DND-41 (cell line): ENCODE measurements at regions not wholly inside any gene's neighbourhood (a gene's known extent, or its start where the extent isn't known, plus 50 kb on each side); places are given as distances from the start of the nearest gene placed in this dataset.
A peak's percentile ranks its signal among the peaks of the same experiment; 100 is the strongest.

Source experiments
- ATAC-seq: fragments of 200-7000 bp; cut with Tn5 transposase; 3 replicates; pipeline ENCODE4 v1.9.1; 2021; ENCODE audit warnings: low read depth; ENCODE audit not compliant: insufficient read depth
- DNase-seq: peaks from one replicate; pipeline ENCODE4 v3.0.0-alpha.2; 2020
- H2AFZ ChIP-seq: 2 replicates; pipeline ENCODE4 v1.6.0; 2012; ENCODE audit warnings: low read depth, low read length
- H3K27ac ChIP-seq: 2 replicates; pipeline ENCODE4 v1.5.1; 2012; ENCODE audit warnings: low read length, inconsistent platforms
- H3K27me3 ChIP-seq: fragments of 200-600 bp; sonication (generic); 2 replicates; pipeline ENCODE4 v1.6.0; 2012; ENCODE audit warnings: low read length, mild to moderate bottlenecking, inconsistent platforms; ENCODE audit not compliant: insufficient read depth, poor library complexity
- H3K36me3 ChIP-seq: 2 replicates; pipeline ENCODE4 v1.5.1; 2012; ENCODE audit warnings: low read length, inconsistent platforms; ENCODE audit not compliant: insufficient read depth
- H3K4me1 ChIP-seq: 2 replicates; pipeline ENCODE4 v1.5.1; 2012; ENCODE audit warnings: mild to moderate bottlenecking, low read length; ENCODE audit not compliant: insufficient read depth
- H3K4me2 ChIP-seq: 2 replicates; pipeline ENCODE4 v1.6.0; 2012; ENCODE audit warnings: mild to moderate bottlenecking, moderate library complexity, low read length, inconsistent platforms; ENCODE audit not compliant: insufficient read depth
- H3K4me3 ChIP-seq, 2 experiments: fragments of 200-600 bp in 1 of 2; shearing (Covaris generic) in 1 of 2; 2 replicates each; pipeline ENCODE4 v1.5.1; 2012 to 2016; ENCODE audit warnings: inconsistent platforms in 2 of 2, low read length in 2 of 2, mild to moderate bottlenecking in 2 of 2, low read depth in 1 of 2, moderate library complexity in 1 of 2
- H3K79me2 ChIP-seq: 2 replicates; pipeline ENCODE4 v1.6.0; 2012; ENCODE audit warnings: low read length, inconsistent platforms; ENCODE audit not compliant: insufficient read depth
- H3K9ac ChIP-seq: 2 replicates; pipeline ENCODE4 v1.6.0; 2012; ENCODE audit warnings: low read depth, mild to moderate bottlenecking, inconsistent platforms, low read length, moderate library complexity
- H3K9me3 ChIP-seq: 2 replicates; pipeline ENCODE4 v1.5.1; 2012; ENCODE audit warnings: low read length, moderate library complexity, mild to moderate bottlenecking, inconsistent platforms; ENCODE audit not compliant: insufficient read depth, severe bottlenecking
- H4K20me1 ChIP-seq: 2 replicates; pipeline ENCODE4 v1.6.0; 2012; ENCODE audit warnings: low read length; ENCODE audit not compliant: insufficient read depth
- CTCF ChIP-seq: IDR thresholded peaks from 2 replicates; pipeline ENCODE4 v1.5.1; 2012; ENCODE audit warnings: borderline replicate concordance, low read length, moderate library complexity, mild to moderate bottlenecking; ENCODE audit not compliant: poor library complexity, severe bottlenecking; ENCODE audit errors: extremely low read depth
- EZH2 ChIP-seq: IDR thresholded peaks from 3 replicates; pipeline ENCODE4 v1.6.1; 2012; ENCODE audit warnings: borderline replicate concordance, low read depth, mild to moderate bottlenecking, moderate library complexity, low read length, inconsistent platforms; ENCODE audit not compliant: severe bottlenecking

GRCh38 chr13:40187841-40188591 lies 478.4 kb downstream of the FOXO1 start:
- Histone ChIP-seq H3K27ac (no peak overlapping the region), H3K4me1 (peaks cover 20% of the 10 kb centered on the region), H3K4me2 (peak overlapping the region; percentile 39; the same call in 1 of the 2 replicates), H3K4me3 (no peak overlapping the region), H3K9me3 (no peaks in the 10 kb centered on the region), H3K27me3 (peaks cover 52% of the 10 kb centered on the region), H3K9ac (no peak overlapping the region), H4K20me1 (peaks cover 22% of the 10 kb centered on the region), H3K36me3 (no peaks in the 10 kb centered on the region), H3K79me2 (no peaks in the 10 kb centered on the region), H2AFZ (no peak overlapping the region)
- no peak for ATAC-seq
- no peak for DNase-seq
- TF ChIP-seq CTCF (no peak), EZH2 (no peak)

- no peak for ATAC-seq
- Histone ChIP-seq H3K4me1 (peaks cover 20% of the 10 kb centered on the region), H3K4me2 (no peak overlapping the region), H3K9ac (no peak overlapping the region), H3K79me2 (no peaks in the 10 kb centered on the region), H2AFZ (no peak overlapping the region), H4K20me1 (peaks cover 22% of the 10 kb centered on the region), H3K9me3 (no peaks in the 10 kb centered on the region), H3K36me3 (no peaks in the 10 kb centered on the region), H3K4me3 (no peak overlapping the region), H3K27me3 (peaks cover 47% of the 10 kb centered on the region), H3K27ac (no peak overlapping the region)
- TF ChIP-seq CTCF: no peak
- TF ChIP-seq EZH2: no peak
- no peak for DNase-seq
These were observed 477.0 kb downstream of the FOXO1 start for GRCh38 chr13:40189426-40189825.

- H3K79me2 ChIP-seq: no peaks in the 10 kb centered on the region
- no peak overlapping the region for H3K4me2 ChIP-seq
- peaks cover 22% of the 10 kb centered on the region for H4K20me1 ChIP-seq
- H3K4me1 ChIP-seq: peaks cover 20% of the 10 kb centered on the region
- peaks cover 40% of the 10 kb centered on the region for H3K27me3 ChIP-seq
- H3K9ac ChIP-seq: no peak overlapping the region
- DNase-seq (no peak), ATAC-seq (no peak)
- H3K27ac ChIP-seq: no peak overlapping the region
- H3K36me3 ChIP-seq: no peaks in the 10 kb centered on the region
- no peak overlapping the region for H2AFZ ChIP-seq
- TF ChIP-seq EZH2: no peak
- no peak for TF ChIP-seq CTCF
- H3K4me3 ChIP-seq: no peak overlapping the region
- H3K9me3 ChIP-seq: no peaks in the 10 kb centered on the region
These were observed 476.4 kb downstream of the FOXO1 start for GRCh38 chr13:40189898-40190630.
